Psoas muscle (tissue), 7 donors: ENCODE measurements at regions not wholly inside any gene's neighbourhood (a gene's known extent, or its start where the extent isn't known, plus 50 kb on each side); places are given as distances from the start of the nearest gene placed in this dataset.

ENCODE experiments used
- ATAC-seq, 4 donors: fragments of 200-7000 bp; cut with Tn5 transposase; one replicate each; pipeline ENCODE4 v1.9.1; 2020; ENCODE audit warnings: moderate library complexity in 3 of 4, mild to moderate bottlenecking in 2 of 4
- DNase-seq, 2 donors: peaks; one replicate each; pipeline ENCODE4 v3.0.0-alpha.2; 2020
- H3K27ac ChIP-seq: fragments of 200-600 bp; one replicate; pipeline ENCODE4 v1.8.0; 2022
- H3K27me3 ChIP-seq, 3 donors: fragments of 200-600 bp in 1 of 3; one replicate each; pipeline versions ENCODE4 v1.6.1 to v1.8.0; 2013 to 2022; ENCODE audit warnings: low read length in 2 of 3, mild to moderate bottlenecking in 2 of 3, moderate library complexity in 1 of 3; ENCODE audit not compliant: insufficient read depth in 3 of 3
- H3K36me3 ChIP-seq, 2 donors: fragments of 200-600 bp in 1 of 2; one replicate each; pipeline versions ENCODE4 v1.6.1 to v1.8.0; 2013 to 2022; ENCODE audit warnings: low read depth in 1 of 2, mild to moderate bottlenecking in 1 of 2, moderate library complexity in 1 of 2; ENCODE audit not compliant: insufficient read depth in 1 of 2
- H3K4me1 ChIP-seq: fragments of 200-600 bp; one replicate; pipeline ENCODE4 v1.8.0; 2022
- H3K4me3 ChIP-seq: fragments of 200-600 bp; one replicate; pipeline ENCODE4 v1.8.0; 2022; ENCODE audit warnings: mild to moderate bottlenecking
- H3K9me3 ChIP-seq: fragments of 200-600 bp; one replicate; pipeline ENCODE4 v1.8.0; 2022
- CTCF ChIP-seq: fragments of 200-600 bp; IDR thresholded peaks from one replicate; pipeline ENCODE4 v1.8.0; 2022; ENCODE audit warnings: antibody characterized with exemption
- WGBS, 3 donors: extraction: QIAGEN DNeasy Blood & Tissue Kit; methylation state at CpG; one replicate each; pipeline versions ENCODE4 v1.1.6 to v1.1.7; 2013; 5-methylcytosine and 5-hydroxymethylcytosine counted together
- intact Hi-C, 2 donors: fragments of 100-400 bp; cut with DNase I; formaldehyde crosslinking; loops; one replicate each; pipeline versions ENCODE4 v1.11.0 to v1.14.2; 2022
- donor health status: healthy with polysubstance abuse.
- donor health status: DM: no; HTN: no; CAD: no; lungs with moderate emphysema.
- donor health status: Bipolar disorder and iron deficiency.
- donor health status: healthy.
- donor health status: DM: yes; HTN: yes; CAD: no.
- donor health status: DM: no; HTN: no; CAD: no.
- donor health status: DM: yes; HTN: yes; CAD: no.

- ATAC-seq = no peak
- WGBS, 3 donors = 86 to 91% (median 90%) methylated on average over 1 of the region's 1 CpG
Observed at GRCh38 chr7:7108931-7109330, 73.4 kb upstream of the C1GALT1 start.

GRCh38 chr7:7109934-7110333 is 72.4 kb upstream of the C1GALT1 start:
- H3K9me3 ChIP-seq = no peaks in the 10 kb centered on the region
- DNase-seq (no peak), ATAC-seq (no peak)
- no peak overlapping the region for H3K4me3 ChIP-seq
- TF ChIP-seq CTCF = no peak
- intact Hi-C loops = no loop called here
- H3K4me1 ChIP-seq = no peaks in the 10 kb centered on the region
- no peaks in the 10 kb centered on the region for H3K27me3 ChIP-seq
- no peaks in the 10 kb centered on the region for H3K36me3 ChIP-seq
- H3K27ac ChIP-seq = no peak overlapping the region

More at GRCh38 chr7:7108931-7109330, 73.4 kb upstream of the C1GALT1 start:
- Histone ChIP-seq H3K27ac (no peak overlapping the region), H3K4me3 (no peak overlapping the region), H3K9me3 (no peaks in the 10 kb centered on the region), H3K4me1 (no peaks in the 10 kb centered on the region), H3K27me3 (no peaks in the 10 kb centered on the region), H3K36me3 (no peaks in the 10 kb centered on the region)
- DNase-seq = no peak
- intact Hi-C loops = no loop called here
- TF ChIP-seq CTCF = no peak

GRCh38 chr7:7110706-7111105 is 71.6 kb upstream of the C1GALT1 start:
- no peak for TF ChIP-seq CTCF
- Histone ChIP-seq H3K9me3 (no peaks in the 10 kb centered on the region), H3K27ac (no peak overlapping the region), H3K27me3 (no peaks in the 10 kb centered on the region), H3K36me3 (no peaks in the 10 kb centered on the region), H3K4me3 (no peak overlapping the region), H3K4me1 (no peaks in the 10 kb centered on the region)
- DNase-seq (no peak), ATAC-seq (no peak)
- intact Hi-C loops = no loop called here

- WGBS, 3 donors = 62 to 88% (median 83%) methylated on average over 1 of the region's 1 CpG
- DNase-seq (no peak), ATAC-seq (no peak)
- TF ChIP-seq CTCF = no peak
- Histone ChIP-seq H3K36me3 (no peaks in the 10 kb centered on the region), H3K4me1 (no peaks in the 10 kb centered on the region), H3K27me3 (no peaks in the 10 kb centered on the region), H3K9me3 (no peaks in the 10 kb centered on the region), H3K4me3 (no peak overlapping the region), H3K27ac (no peak overlapping the region)
- intact Hi-C loops = no loop called here
Observed at GRCh38 chr7:7112868-7113267, 69.5 kb upstream of the C1GALT1 start.

- no peaks in the 10 kb centered on the region for H3K36me3 ChIP-seq
- no peak overlapping the region for H3K27ac ChIP-seq
- H3K4me1 ChIP-seq = no peaks in the 10 kb centered on the region
- no peaks in the 10 kb centered on the region for H3K9me3 ChIP-seq
- H3K27me3 ChIP-seq = no peaks in the 10 kb centered on the region
- no peak overlapping the region for H3K4me3 ChIP-seq
- ATAC-seq (no peak), DNase-seq (no peak)
- intact Hi-C loops = no loop called here
- WGBS, 3 donors = 65 to 73% (median 71%) methylated on average over 6 of the region's 6 CpGs
- TF ChIP-seq CTCF = no peak
Observed at GRCh38 chr7:7114575-7115291, 67.6 kb upstream of the C1GALT1 start.
